ENCODE measurements at regions not wholly inside any gene's neighbourhood (a gene's known extent, or its start where the extent isn't known, plus 50 kb on each side); places are given as distances from the start of the nearest gene placed in this dataset.
"Not testable (repeated sequence)": the region's sequence is repeated elsewhere in the genome, so short reads cannot be mapped to it uniquely, and the experiment has no call there.

DNA sequence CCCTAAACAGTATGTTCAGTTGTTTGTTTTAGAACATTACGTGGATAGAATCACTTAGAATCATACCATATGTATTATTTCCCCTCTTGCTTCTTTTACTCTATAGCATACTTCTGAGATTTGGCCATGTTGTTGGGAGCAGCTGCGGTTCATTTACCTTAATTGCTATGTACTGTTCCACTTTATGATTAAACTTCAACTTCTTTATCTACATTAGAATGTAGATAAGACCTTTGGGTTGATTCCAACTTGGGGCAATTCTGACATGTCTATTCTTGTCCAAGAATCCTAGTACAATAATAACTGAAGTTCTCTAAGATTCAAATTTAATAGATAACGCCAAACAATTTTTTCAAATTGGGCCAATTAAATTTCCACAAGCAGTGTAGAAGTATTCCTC lies 80.7 kb downstream of the GRIN2B start:
- Histone ChIP-seq H3F3A (replicated peaks; ENCODE audit: insufficient read depth) (no peaks in the 10 kb centered on the region), H3K27ac (ENCODE audit: low read depth in 2 of 2, low read length in 1 of 2) (no peak overlapping the region), H3K79me2 (ENCODE audit: insufficient read depth) (no peaks in the 10 kb centered on the region), H4K20me1 (ENCODE audit: insufficient read depth) (no peaks in the 10 kb centered on the region), H3K9me2 (no peaks in the 10 kb centered on the region), H2AFZ (ENCODE audit: low read depth) (no peak overlapping the region), H3K4me1 (ENCODE audit: control insufficient read depth in 1 of 2, insufficient read depth in 2 of 2, low read depth in 1 of 2, low read length in 1 of 2) (no peaks in the 10 kb centered on the region), H3K27me3 (ENCODE audit: insufficient read depth) (no peaks in the 10 kb centered on the region), H3K36me3 (replicated peaks in 1 of 2; ENCODE audit: control insufficient read depth in 1 of 2, insufficient read depth in 2 of 2, low read length in 1 of 2) (no peaks in the 10 kb centered on the region), H3K4me2 (no peak overlapping the region), H3K4me3 (ENCODE audit: low read depth in 2 of 2, low read length in 1 of 2) (no peak overlapping the region), H3K9ac (no peak overlapping the region), H3K9me3 (peaks cover 4% of the 10 kb centered on the region; the same call in 1 of the 2 replicates)
- TF ChIP-seq EZH2phosphoT487 (IDR thresholded peaks at IDR 0.05; ENCODE audit: borderline replicate concordance, low read depth) (no peak), SMC3 (IDR thresholded peaks at IDR 0.05; ENCODE audit: low read depth, low read length) (no peak), GABPA (IDR thresholded peaks at IDR 0.05; ENCODE audit: low read depth) (no peak), POLR2AphosphoS5 (IDR thresholded peaks at IDR 0.05; ENCODE audit: low read depth, low read length) (no peak), MXI1 (IDR thresholded peaks at IDR 0.05; ENCODE audit: low read depth, low read length) (no peak), FOXJ3 (CRISPR knock-in tag; IDR thresholded peaks at IDR 0.05) (no peak), GATA2 (CRISPR knock-in tag; IDR thresholded peaks at IDR 0.05) (no peak), EP300 (IDR thresholded peaks at IDR 0.05; ENCODE audit: borderline replicate concordance in 1 of 2, low read depth in 1 of 2, low read length in 1 of 2) (no peak), FOXM1 (IDR thresholded peaks at IDR 0.05; ENCODE audit: low read depth) (no peak), CHD2 (IDR thresholded peaks at IDR 0.05; ENCODE audit: low read length, partially characterized antibody) (no peak), ELF1 (IDR thresholded peaks at IDR 0.05) (no peak)
- TF ChIP-seq, protein P1, sequence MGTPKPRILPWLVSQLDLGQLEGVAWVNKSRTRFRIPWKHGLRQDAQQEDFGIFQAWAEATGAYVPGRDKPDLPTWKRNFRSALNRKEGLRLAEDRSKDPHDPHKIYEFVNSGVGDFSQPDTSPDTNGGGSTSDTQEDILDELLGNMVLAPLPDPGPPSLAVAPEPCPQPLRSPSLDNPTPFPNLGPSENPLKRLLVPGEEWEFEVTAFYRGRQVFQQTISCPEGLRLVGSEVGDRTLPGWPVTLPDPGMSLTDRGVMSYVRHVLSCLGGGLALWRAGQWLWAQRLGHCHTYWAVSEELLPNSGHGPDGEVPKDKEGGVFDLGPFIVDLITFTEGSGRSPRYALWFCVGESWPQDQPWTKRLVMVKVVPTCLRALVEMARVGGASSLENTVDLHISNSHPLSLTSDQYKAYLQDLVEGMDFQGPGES (IDR thresholded peaks at IDR 0.05; ENCODE audit: low read depth, low read length), result no peak
- TF ChIP-seq, protein P2, sequence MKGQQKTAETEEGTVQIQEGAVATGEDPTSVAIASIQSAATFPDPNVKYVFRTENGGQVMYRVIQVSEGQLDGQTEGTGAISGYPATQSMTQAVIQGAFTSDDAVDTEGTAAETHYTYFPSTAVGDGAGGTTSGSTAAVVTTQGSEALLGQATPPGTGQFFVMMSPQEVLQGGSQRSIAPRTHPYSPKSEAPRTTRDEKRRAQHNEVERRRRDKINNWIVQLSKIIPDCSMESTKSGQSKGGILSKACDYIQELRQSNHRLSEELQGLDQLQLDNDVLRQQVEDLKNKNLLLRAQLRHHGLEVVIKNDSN (IDR thresholded peaks at IDR 0.05; ENCODE audit: borderline replicate concordance, low read depth), result no peak
- TF ChIP-seq, protein P3, sequence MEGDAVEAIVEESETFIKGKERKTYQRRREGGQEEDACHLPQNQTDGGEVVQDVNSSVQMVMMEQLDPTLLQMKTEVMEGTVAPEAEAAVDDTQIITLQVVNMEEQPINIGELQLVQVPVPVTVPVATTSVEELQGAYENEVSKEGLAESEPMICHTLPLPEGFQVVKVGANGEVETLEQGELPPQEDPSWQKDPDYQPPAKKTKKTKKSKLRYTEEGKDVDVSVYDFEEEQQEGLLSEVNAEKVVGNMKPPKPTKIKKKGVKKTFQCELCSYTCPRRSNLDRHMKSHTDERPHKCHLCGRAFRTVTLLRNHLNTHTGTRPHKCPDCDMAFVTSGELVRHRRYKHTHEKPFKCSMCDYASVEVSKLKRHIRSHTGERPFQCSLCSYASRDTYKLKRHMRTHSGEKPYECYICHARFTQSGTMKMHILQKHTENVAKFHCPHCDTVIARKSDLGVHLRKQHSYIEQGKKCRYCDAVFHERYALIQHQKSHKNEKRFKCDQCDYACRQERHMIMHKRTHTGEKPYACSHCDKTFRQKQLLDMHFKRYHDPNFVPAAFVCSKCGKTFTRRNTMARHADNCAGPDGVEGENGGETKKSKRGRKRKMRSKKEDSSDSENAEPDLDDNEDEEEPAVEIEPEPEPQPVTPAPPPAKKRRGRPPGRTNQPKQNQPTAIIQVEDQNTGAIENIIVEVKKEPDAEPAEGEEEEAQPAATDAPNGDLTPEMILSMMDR (IDR thresholded peaks at IDR 0.05), result no peak
- TF ChIP-seq, protein P4, sequence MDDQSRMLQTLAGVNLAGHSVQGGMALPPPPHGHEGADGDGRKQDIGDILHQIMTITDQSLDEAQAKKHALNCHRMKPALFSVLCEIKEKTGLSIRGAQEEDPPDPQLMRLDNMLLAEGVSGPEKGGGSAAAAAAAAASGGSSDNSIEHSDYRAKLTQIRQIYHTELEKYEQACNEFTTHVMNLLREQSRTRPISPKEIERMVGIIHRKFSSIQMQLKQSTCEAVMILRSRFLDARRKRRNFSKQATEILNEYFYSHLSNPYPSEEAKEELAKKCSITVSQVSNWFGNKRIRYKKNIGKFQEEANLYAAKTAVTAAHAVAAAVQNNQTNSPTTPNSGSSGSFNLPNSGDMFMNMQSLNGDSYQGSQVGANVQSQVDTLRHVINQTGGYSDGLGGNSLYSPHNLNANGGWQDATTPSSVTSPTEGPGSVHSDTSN (IDR thresholded peaks at IDR 0.05), result no peak
- CTCF ChIA-PET, result interaction anchor here (1.7 kb wide), 1 partner anchor 37 kb away, joined by 4 read pairs; no protein-coding TSS in a partner anchor
- DNase-seq, result no peak
- POLR2A ChIA-PET, result no interaction called here
- 12% methylated on average over 3 of the region's 3 CpGs for WGBS (ENCODE audit: low lambda C conversion rate)

DNA sequence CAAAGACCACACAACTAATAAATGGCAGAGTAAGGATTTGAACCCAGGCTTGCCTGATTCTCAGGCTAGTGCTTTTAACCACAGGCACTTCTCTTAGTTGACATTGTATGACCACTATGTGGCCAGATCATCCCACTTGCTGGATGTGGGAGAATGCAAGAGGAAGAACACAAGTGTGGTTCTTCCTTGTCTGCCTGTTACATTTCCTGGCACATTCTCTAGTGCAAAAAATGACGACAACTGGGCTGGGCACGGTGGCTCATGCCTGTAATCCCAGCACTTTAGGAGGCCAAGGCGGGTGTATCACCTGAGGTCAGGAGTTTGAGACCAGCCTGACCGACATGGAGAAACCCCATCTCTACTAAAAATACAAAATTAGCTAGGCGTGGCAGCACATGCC lies 83.0 kb downstream of the GRIN2B start:
- H4K20me1 ChIP-seq (ENCODE audit: insufficient read depth); H3F3A ChIP-seq (replicated peaks; ENCODE audit: insufficient read depth); DNase-seq; H3K4me2 ChIP-seq; H3K9me2 ChIP-seq; H3K79me2 ChIP-seq (ENCODE audit: insufficient read depth); H3K9ac ChIP-seq; H3K4me1 ChIP-seq (ENCODE audit: control insufficient read depth in 1 of 2, insufficient read depth in 2 of 2, low read depth in 1 of 2, low read length in 1 of 2); H3K27me3 ChIP-seq (ENCODE audit: insufficient read depth); H2AFZ ChIP-seq (ENCODE audit: low read depth); H3K36me3 ChIP-seq (replicated peaks in 1 of 2; ENCODE audit: control insufficient read depth in 1 of 2, insufficient read depth in 2 of 2, low read length in 1 of 2); H3K4me3 ChIP-seq (ENCODE audit: low read depth in 2 of 2, low read length in 1 of 2); H3K9me3 ChIP-seq; H3K27ac ChIP-seq (ENCODE audit: low read depth in 2 of 2, low read length in 1 of 2); POLR2A ChIA-PET: not testable (repeated sequence)
- 17% methylated on average over 5 of the region's 5 CpGs for WGBS (ENCODE audit: low lambda C conversion rate)
- CTCF ChIA-PET, result interaction anchor here (1.0 kb wide), 1 partner anchor 46 kb away, joined by 3 read pairs; no protein-coding TSS in a partner anchor

All from SK-N-SH (cell line).